GM12892 (cell line): ENCODE measurements at regions not wholly inside any gene's neighbourhood (a gene's known extent, or its start where the extent isn't known, plus 50 kb on each side); places are given as distances from the start of the nearest gene placed in this dataset.
"Not testable (repeated sequence)": the region's sequence is repeated elsewhere in the genome, so short reads cannot be mapped to it uniquely, and the experiment has no call there.

Experiments
- DNase-seq: peaks from one replicate; pipeline ENCODE4 v3.0.0; 2011; ENCODE audit not compliant: insufficient read length
- FAIRE-seq: peaks from 2 replicates; lab custom pipeline; 2011; peaks lifted over from hg19 to GRCh38; lab: Jason Lieb, UNC
- POLR2A ChIP-seq: IDR thresholded peaks from 2 replicates; pipeline ENCODE4 v1.6.1; 2011; ENCODE audit warnings: low read depth, low read length, control low read depth
- POLR2AphosphoS5 ChIP-seq: IDR thresholded peaks from 2 replicates; pipeline ENCODE4 v1.6.1; 2011; ENCODE audit warnings: low read depth, low read length, control low read depth
- TAF1 ChIP-seq: IDR thresholded peaks from 2 replicates; pipeline ENCODE4 v1.6.1; 2011; ENCODE audit warnings: low read depth, mild to moderate bottlenecking, control low read depth, low read length, borderline replicate concordance

DNA sequence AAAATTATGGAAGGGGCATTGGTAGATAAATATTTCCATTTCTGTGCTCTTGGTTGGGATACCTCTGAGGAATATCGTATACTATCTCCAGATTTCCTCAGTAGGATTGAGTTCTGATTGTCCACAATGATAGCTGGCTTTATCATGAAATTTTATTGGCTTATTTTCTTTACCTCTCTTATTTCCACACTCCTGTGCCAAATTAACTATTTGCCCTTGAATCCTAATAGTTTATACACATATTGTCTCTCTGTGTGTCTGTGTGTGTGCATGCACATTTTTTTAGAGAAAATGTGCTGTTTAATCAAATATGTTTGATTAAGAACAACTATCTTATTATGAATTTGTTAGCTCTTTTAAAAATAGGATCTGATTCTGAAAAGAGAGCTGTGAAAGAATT lies 271.6 kb downstream of the DTHD1 start:
- DNase-seq, result no peak
- FAIRE-seq, result no peak

GRCh38 chr4:36553453-36553852 lies 272.0 kb downstream of the DTHD1 start:
- peak; percentile 53 for FAIRE-seq
- TF ChIP-seq POLR2A (no peak), POLR2AphosphoS5 (no peak), TAF1 (no peak)
- no peak for DNase-seq

More for the DNA sequence above, 271.6 kb downstream of the DTHD1 start:
- TF ChIP-seq TAF1 (no peak), POLR2A (no peak), POLR2AphosphoS5 (no peak)

DNA sequence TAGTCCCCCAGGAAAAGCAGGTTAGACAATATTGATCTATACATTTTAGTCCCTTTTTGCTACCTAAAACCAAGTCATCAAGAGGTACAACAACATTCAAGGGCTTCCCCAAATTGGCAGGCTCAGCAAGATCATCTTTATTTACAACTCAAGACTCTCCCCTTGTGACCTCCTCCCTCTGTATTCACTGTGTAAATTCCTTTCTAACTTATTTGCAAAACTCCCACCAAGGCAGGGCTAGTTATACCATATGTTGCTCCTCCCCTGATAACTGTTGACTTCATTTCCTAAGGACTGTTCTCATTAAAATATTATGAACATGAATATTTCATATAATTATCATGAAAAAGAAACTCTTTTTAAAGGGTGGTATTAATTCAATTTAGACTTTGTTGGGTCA lies 275.6 kb downstream of the DTHD1 start:
- DNase-seq (no peak), FAIRE-seq (no peak)
- no peak for TF ChIP-seq POLR2A
- no peak for TF ChIP-seq TAF1
- TF ChIP-seq POLR2AphosphoS5, result no peak

DNA sequence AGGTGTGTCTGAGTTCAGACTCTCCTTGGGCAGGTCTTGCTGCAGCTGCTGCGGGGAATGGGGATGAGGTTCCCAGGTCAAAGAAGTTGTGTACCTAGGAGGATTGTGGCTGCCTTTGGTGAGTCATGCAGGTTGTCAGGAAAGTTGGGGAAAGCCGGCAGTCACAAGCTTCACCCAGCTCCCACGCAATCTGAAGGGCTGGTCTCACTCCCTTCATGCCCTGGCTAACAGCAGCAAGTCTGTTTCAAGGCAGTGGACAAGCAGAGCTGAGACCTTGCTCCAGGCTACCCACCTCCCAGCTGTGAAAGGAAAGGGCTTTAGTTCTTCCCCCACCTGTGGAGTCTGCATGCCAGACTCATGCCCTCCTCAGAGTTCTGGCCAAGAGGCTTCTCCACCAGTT lies 287.2 kb downstream of the DTHD1 start:
- no peak for TF ChIP-seq POLR2AphosphoS5
- no peak for TF ChIP-seq POLR2A
- TF ChIP-seq TAF1, result no peak
- FAIRE-seq (no peak), DNase-seq (no peak)

DNA sequence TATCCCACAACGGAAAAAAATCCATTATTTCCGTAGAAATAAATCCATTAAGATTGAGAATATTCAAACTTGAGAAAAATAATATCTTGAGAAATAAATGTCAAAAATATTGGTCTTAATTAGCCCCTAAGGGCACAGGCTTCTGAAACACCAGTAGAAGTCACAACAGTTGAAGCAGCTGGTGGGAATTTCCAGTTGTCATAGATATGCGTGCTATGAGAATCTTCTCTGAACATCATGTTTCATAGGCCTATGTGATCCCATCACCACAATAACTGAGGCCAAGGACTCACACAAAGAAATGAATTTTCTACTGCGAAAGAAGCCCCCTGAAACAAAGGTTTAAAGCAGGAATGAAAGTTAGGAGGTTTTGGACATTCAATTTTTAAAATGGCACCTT lies 292.0 kb downstream of the DTHD1 start:
- FAIRE-seq (no peak), DNase-seq (no peak)
- TF ChIP-seq POLR2A (no peak), TAF1 (no peak), POLR2AphosphoS5 (no peak)

- FAIRE-seq (no peak), DNase-seq (no peak)
- TF ChIP-seq POLR2A, result no peak
- TF ChIP-seq TAF1, result no peak
- no peak for TF ChIP-seq POLR2AphosphoS5
These were observed 293.4 kb downstream of the DTHD1 start for GRCh38 chr4:36574816-36575215.

DNA sequence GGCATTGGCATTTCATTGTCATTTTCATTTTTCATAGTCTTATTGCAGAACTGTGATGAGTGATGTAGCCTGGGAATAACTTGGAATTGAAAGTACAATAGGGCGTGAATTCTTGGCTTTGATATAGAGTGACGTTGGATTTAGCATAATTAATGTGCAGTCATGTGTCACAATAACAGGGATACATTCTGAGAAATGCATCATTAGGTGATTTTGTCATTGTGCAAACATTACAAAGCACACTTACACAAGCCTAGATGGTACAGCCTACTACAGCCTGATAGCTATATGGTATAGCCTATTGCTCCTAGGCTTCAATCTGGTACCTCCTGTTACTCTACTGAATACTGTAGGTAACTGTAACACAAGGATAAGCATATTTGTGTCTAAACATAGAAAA lies 300.8 kb downstream of the DTHD1 start:
- TF ChIP-seq TAF1 (no peak), POLR2AphosphoS5 (no peak), POLR2A (no peak)
- DNase-seq, result no peak
- no peak for FAIRE-seq

DNA sequence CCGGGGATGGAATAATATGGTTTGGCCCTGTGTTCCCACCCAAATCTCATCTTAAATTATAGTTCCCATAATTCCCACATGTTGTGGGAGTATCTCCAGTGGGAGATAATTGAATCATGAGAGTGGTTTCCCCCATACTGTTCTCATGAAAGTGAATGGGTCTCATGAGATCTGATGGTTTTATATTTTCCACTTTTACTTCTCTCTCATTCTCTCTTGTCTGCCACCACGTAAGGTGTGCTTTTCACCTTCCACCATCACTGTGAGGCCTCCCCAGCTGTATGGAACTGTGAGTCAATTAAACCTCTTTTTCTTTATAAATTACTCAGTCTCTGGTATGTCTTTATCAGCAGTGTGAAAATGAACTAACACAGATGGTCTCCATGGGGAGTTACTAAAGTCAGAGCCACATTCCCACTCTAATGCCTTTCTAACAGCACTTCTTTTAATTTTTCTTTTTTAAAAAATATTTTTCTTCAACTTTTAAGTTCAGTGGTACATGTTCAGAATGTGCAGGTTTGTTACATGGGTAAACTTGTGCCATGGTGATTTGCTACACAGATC lies 306.6 kb downstream of the DTHD1 start:
- TF ChIP-seq TAF1, result no peak
- TF ChIP-seq POLR2A, result no peak
- TF ChIP-seq POLR2AphosphoS5, result no peak
- DNase-seq (no peak), FAIRE-seq (no peak)

GRCh38 chr4:36590343-36590742 lies 308.9 kb downstream of the DTHD1 start:
- DNase-seq (no peak), FAIRE-seq (no peak)
- TF ChIP-seq POLR2AphosphoS5, result no peak

- no peak for FAIRE-seq
- DNase-seq, result no peak
- TF ChIP-seq POLR2AphosphoS5 (no peak), POLR2A (no peak), TAF1 (no peak)
These were observed 320.6 kb downstream of the DTHD1 start for GRCh38 chr4:36601864-36602495.

DNA sequence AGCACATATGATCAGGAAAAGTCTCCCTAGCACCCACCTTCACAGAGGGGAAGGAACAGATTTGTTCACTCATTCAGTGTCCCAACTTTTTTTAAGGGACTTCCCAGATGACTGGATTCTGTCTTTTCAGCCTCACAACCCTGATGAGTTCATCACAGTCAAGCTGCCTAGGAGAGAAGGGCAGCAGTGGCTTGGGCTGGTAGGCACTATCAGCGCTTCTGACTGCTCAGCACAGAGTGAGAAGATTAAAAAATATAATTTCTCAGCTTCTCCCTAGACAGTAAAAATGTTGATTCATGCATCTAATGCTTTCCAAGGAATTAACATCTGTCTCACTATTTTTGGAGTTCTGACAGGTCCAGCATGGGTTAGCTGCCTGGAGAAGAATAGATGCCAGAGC lies 328.2 kb downstream of the DTHD1 start:
- TF ChIP-seq TAF1 (no peak), POLR2A (no peak), POLR2AphosphoS5 (no peak)
- FAIRE-seq, result no peak

DNA sequence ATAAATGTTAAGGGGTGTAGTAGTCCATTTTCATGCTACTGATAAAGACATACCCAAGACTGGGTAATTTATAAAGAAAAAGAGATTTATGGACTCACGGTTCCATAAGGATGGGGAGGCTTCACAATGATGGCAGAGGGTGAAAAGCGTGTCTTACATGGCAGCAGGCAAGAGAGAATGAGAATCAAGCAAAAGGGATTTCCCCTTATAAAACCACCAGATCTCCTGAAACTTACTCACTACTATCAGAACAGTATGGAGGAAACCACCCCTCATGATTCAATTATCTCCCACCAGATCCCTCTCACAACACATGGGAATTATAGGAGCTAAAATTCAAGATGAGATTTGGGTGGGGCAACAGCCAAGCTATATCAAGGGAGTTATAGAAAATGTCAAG lies 329.2 kb downstream of the DTHD1 start:
- TF ChIP-seq POLR2AphosphoS5 (no peak), TAF1 (no peak), POLR2A (no peak)
- peak; percentile 67 for FAIRE-seq
- no peak for DNase-seq

More for the DNA sequence above, 328.2 kb downstream of the DTHD1 start:
- DNase-seq, result no peak

- not testable (repeated sequence) for FAIRE-seq, DNase-seq
These were observed 331.7 kb downstream of the DTHD1 start for GRCh38 chr4:36613142-36613541.

- no peak for FAIRE-seq
- TF ChIP-seq TAF1, result no peak
- no peak for TF ChIP-seq POLR2A
- no peak for TF ChIP-seq POLR2AphosphoS5
- DNase-seq, result no peak
These were observed 332.6 kb downstream of the DTHD1 start for GRCh38 chr4:36614011-36614410.

- no peak for TF ChIP-seq POLR2AphosphoS5
- TF ChIP-seq TAF1, result no peak
- TF ChIP-seq POLR2A, result no peak
- FAIRE-seq (no peak), DNase-seq (no peak)
These were observed 336.7 kb downstream of the DTHD1 start for GRCh38 chr4:36618102-36618501.
